GM21529 (cell line): ENCODE measurements at regions not wholly inside any gene's neighbourhood (a gene's known extent, or its start where the extent isn't known, plus 50 kb on each side); places are given as distances from the start of the nearest gene placed in this dataset.

Experiments used
- ATAC-seq: cut with Tn5 transposase; IDR thresholded peaks from one replicate; pipeline ENCODE4 v1.9.1; 2021; ENCODE audit not compliant: unreplicated experiment

- no peak for ATAC-seq
These were observed 185.5 kb upstream of the CYRIA start for GRCh38 chr2:16851126-16851525.

DNA sequence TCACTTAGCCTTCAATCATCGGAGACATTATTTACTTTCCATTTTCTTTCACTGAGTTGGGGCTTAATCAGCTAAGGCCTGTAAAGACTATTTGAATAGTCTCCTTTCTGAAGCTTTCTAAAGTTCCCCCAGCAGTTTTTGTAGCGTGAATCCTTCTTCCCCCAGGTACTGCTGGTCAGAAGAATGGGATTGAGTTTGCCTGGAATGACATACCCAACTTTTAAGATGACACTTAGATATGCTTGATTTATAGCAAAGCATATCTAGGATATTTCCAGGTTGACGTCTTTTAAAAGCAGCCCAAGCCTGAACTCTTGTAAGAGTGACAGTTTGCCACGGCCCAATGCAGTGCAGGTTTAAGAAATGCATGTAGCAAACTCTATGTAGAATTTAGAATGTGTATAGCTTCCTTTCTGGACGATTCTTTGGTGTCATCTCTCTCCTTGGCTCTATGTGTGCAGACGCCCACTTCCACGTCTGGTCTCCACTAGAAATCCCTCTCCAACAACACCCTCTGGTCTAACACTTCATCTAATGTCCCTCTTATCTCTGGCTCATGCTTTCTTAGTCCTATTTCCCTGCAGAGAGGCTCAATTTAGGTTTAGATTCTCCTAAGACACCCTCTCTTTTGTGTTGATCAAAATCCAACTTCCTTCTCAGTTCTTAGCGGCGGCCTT lies 175.0 kb upstream of the CYRIA start:
- ATAC-seq, result no peak

DNA sequence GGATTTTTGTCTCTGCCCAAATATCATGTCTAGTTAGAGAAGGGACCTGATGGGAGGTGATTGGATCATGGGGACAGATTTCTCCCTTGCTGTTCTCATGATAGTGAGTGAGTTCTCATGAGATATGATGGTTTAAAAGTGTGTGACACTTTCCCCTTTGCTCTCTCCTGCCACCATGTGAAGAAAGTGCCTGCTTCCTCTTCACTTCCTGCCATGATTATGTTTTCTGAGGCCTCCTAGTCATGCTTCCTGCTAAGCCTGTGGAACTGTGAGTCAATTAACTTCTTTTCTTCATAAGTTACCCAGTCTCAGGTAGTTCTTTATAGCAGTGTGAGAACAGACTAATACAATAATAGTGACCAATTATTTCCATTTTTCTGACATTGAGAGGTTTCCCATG lies 167.3 kb upstream of the CYRIA start:
- ATAC-seq, result no peak

DNA sequence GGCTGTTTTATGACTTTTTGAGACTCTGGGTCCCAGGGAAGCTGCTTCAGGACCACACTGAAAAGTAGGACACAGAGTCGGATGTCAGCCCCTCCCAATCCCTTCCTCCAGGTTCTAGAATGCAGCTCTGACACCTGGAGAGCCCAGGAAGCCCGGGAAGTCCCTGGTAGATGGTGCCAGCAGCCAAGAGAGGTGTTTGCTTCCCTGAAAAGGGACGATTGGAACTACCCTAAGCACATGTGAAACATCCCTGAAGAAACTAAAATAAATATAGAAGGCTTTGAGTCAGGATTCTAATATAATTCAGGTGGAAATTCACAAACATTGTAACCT lies 163.2 kb upstream of the CYRIA start:
- ATAC-seq, result no peak

- ATAC-seq, result no peak
These were observed 162.6 kb upstream of the CYRIA start for GRCh38 chr2:16828044-16828827.

GRCh38 chr2:16824472-16824871 lies 158.8 kb upstream of the CYRIA start:
- ATAC-seq, result no peak

- no peak for ATAC-seq
These were observed 156.1 kb upstream of the CYRIA start for GRCh38 chr2:16821692-16822091.

DNA sequence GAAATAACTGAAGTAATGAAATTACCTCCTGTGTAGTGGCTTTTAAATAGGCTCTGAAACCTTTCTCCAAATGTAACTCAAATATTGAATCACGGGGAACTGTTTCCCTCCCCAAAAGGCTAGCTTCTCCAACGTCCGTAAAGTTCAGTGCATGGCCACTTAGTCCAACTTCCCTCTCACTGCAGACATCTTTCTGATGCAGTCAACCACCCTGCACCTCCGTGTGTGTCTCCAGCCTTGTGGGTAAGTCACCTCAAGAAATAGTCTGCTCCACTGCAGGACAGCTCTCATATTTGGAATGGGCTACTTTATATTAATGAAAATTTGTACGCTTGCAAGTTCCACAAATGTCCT lies 152.5 kb upstream of the CYRIA start:
- ATAC-seq, result no peak

GRCh38 chr2:16817305-16818202 lies 151.9 kb upstream of the CYRIA start:
- no peak for ATAC-seq

GRCh38 chr2:16816522-16816921 lies 150.9 kb upstream of the CYRIA start:
- ATAC-seq, result no peak

DNA sequence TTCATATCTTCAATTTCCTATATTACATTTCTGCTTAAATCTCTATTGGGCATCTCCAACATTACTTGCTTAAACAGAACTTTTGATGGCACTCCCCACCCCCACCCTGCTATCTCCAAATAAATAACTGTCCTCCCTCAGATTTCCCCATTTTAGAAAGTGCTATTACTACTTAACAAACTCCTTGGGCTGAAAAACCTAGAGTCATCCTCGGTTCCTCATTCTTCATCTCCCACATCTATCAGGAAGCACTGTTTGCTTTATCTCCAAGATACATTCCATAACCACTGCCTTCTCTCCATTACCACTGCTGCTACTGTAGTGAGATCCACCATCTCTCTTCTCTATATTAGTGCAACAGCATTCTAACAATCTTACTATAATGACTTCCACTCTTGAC lies 150.4 kb upstream of the CYRIA start:
- ATAC-seq, result no peak

DNA sequence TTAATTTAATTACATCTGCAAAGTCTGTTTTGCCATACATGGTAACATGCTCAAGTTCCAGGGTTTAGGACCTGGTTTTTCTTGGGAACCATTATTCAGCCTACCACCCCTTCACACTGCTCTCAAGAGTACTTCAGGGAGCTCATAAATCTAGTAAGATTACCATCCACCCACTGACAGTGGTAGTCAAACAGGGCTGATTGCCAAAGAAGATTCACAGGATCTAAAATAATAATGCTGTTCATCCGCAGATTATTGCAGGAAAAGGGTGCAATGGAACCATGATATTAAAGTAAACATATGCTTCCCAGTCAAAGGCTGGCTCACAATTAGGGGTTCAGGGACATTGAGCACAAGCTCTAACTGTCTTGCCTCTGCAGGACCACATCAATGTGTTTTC lies 148.0 kb upstream of the CYRIA start:
- no peak for ATAC-seq

DNA sequence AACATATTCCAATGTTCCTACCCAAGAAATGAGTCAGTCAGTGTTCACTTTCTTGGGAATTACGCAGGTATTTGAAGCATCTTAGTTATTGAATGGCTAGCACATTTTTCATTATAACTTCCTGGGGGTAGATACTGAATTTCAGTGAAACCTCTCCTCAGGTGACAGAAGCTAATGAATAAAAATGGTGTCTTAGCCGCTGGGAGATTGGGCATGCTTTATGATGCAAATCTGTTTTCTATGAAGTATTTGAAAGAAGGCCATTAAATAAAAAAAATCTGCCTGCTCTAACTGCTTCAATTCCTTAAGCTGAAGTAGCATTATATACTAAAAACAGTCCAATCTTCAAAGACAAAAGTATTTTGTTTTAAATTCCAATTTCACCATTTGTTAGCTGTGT lies 132.8 kb upstream of the CYRIA start:
- ATAC-seq, result no peak

- no peak for ATAC-seq
These were observed 125.9 kb upstream of the CYRIA start for GRCh38 chr2:16791496-16791895.

DNA sequence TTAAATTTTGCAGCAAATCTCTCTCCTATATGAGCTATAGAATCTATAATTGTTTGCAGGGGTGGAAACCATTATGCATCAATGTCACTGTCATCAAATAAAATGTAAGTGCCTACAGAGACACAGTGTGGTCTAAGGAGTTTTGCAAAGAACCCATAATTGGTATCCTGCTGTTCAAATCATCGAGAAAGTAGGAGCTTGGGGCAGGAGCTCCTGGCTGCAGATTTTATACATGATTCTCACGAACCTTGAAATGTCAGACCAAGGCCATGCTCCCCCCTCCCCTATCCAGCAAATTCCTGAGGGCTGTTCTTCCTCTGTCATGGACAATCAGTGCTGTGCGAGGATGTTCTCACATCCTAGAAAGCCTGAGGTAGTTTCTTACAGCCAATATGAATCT lies 119.5 kb upstream of the CYRIA start:
- no peak for ATAC-seq

DNA sequence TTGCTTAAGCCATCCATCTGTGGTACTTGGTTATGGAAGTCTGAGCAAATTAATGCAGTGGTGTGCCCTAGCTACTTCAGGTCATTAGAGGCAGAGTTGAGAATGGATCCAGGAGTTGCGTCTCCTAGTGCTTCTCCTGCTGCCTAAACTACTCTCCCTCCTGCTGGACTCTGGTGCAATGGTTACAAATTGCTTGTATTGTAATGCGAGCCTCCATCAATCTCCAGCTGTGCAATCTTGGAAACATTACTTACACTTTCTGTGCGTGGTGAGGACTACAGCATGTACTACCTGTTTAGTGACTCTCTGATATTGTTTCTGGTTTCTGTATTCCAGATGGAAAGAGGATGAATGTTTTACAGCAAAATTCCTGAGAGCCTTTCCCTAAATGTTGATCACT lies 119.0 kb upstream of the CYRIA start:
- no peak for ATAC-seq

DNA sequence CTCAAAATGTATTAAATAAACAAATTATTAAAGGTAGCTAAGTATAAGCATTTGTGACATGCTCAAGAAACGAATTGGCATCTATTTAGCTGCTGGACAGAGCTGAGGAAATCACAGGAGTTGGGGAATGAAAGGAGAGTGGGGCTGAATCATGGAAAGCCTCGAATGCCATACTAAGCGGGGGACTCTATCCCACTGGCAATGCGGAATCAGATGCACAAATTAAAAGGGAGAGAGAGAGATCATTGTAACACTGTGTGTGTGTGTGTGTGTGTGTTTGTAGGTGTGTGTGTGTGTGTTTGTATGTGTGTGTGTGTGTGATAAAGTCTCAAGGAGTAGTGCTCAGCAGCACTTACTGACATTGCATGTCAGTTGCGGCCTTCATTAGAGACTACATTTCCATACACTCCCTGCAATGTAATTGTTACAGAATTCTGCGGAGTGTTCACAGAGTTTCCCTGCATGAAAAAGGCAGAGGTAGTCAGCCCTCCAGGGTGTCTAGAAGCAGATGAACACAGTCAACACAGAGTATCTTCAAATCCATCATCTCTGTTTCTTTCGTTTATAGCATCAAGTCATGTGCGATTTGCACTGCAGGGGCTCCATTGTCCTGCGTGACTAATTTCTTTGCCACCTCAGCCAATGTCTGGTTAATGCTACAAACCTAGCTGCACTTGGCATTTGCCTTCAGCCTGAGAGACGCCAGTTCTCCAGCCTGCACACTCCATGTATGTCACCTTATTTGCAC lies 111.7 kb upstream of the CYRIA start:
- no peak for ATAC-seq

GRCh38 chr2:16775899-16776231 lies 110.2 kb upstream of the CYRIA start:
- ATAC-seq, result no peak

GRCh38 chr2:16774980-16775898 lies 109.6 kb upstream of the CYRIA start:
- ATAC-seq, result no peak

DNA sequence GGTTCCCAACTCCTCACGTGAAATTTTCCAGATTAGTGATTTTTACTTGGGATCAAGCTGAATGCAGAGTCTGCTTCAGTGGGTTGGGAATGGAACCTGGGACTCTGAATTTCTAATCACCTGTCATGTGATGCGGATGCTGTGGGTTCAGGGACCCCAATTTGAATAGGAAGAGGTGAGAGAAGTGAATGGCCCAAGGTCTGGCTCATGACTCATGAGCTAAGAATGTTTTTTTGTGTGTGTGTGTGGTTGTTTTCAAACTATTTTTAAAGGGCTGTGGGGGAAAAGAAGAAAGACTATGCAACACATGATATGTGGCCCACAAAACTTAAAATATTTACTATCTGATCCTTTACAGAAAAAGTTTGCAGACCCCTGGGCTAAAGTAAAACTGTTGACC lies 108.5 kb upstream of the CYRIA start:
- no peak for ATAC-seq
